ENCODE measurements at regions not wholly inside any gene's neighbourhood (a gene's known extent, or its start where the extent isn't known, plus 50 kb on each side); places are given as distances from the start of the nearest gene placed in this dataset.

DNA sequence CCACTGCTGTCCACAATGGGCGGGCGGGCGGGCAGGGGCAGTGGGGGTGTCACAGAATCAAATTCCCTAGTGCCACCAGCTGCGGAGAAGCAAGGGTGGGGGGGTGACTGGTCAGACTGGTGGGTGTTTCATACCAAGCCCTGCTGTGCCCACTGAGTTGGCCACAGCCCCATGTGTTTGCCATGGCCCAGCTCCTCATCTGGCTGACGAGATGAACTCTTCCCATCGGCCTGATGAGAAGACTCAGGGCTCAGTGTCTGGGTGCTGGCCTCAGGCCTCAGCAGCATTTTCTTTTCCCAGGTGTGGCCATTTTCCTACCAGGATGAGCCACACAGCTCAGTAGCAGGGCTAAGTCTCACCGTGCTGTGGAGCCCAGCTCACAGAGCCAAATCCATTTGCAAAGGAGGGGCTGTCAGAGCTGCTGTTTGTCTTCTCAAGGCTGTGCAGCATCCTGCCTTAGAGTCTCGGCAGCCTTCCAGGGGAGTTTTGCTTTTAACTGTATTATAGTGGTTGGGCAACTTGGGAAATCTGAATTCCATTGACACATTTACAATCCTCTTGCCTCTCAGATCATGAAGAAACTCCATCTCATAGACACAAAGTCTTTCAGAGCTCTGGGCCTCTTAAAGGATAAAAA is 176.8 kb downstream of the ABHD5 start:
- no peak for DNase-seq

DNA sequence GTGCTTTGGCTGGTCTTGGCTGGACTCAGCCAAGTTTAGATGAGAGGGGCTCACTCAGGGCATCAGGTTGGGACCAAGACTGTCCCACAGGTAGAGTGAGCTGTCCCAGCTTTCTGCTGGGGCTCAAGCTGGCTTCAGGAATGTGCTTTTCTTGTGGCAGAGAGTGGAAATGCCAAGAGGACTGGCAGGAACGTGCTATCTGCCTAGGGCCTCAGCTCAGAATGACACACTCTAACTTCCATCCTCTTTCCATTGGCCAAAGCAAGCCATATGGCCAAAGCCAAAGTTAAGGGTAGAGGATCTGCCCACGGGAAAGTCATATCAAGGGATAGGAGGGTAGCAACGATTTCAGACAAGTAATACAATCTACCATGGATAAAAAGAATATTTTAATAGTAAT is 178.8 kb downstream of the ABHD5 start:
- no peak for DNase-seq

- DNase-seq, result no peak
These were observed 179.4 kb downstream of the ABHD5 start for GRCh38 chr3:43870120-43870519.

- DNase-seq, result no peak
These were observed 180.3 kb downstream of the ABHD5 start for GRCh38 chr3:43870844-43871626.

GRCh38 chr3:43871627-43872245 is 181.0 kb downstream of the ABHD5 start:
- DNase-seq, result no peak

GRCh38 chr3:43872301-43872700 is 181.6 kb downstream of the ABHD5 start:
- no peak for DNase-seq

DNA sequence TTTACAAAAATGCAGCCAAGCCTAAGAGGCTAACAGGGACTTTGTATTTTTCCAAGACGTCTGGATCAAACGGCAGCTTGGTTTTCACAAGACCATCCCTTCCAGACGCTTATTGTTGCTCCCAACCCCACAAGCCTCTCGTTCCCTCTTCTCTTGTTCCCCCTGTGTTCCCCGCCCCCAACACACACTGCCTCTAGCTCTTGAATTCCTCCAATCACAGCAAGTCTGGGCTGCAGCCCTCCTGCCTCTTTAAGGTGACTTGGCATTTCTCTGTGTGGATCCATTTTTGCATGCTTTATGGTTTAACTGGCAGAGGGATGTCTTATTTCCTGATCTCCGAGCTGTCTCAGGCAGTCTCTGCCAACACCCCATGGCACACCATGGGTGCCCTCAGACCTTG is 182.2 kb downstream of the ABHD5 start:
- DNase-seq, result no peak

- DNase-seq, result no peak
These were observed 183.0 kb downstream of the ABHD5 start for GRCh38 chr3:43873723-43874122.

GRCh38 chr3:43874290-43874689 is 183.6 kb downstream of the ABHD5 start:
- DNase-seq, result no peak

DNA sequence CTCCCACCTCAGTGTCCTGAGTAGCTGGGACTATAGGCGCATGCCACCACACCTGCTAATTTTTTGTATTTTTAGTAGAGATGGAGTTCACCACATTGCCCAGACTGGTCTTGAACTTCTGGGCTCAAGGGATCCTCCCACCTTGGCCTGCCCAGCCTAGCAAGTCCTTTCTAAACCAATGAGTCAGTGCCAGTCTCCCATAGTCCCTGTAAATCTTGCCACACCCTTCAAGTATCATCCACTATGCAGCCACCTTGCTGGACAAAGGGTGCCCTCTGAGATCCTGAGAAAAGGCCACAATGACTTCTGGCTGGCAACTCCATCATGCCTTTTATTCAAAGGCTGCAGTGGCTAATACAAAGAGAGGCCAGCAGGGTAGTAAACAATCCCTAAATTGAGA is 184.0 kb downstream of the ABHD5 start:
- no peak for DNase-seq

- no peak for DNase-seq
These were observed 185.9 kb downstream of the ABHD5 start for GRCh38 chr3:43876648-43877047.

DNA sequence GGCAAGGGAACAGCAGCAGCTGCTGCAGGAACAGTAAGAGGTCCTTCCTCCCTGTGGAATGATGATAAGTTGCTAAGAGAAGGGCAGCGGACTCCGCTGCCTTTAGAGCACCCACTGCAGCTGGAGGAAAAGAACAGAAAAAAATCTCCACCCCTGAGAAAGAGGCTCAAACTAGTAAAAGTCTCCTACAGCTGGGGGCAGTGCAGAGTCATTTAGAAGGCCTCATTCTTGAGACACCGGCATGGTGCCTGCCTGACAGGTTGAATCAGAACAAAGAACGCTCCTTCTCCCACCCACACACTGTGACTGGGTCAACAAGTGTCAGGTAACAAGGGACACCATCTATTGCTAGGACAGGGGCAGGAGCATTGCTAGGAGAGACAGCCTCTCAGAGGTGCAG is 188.4 kb downstream of the ABHD5 start:
- no peak for DNase-seq

DNA sequence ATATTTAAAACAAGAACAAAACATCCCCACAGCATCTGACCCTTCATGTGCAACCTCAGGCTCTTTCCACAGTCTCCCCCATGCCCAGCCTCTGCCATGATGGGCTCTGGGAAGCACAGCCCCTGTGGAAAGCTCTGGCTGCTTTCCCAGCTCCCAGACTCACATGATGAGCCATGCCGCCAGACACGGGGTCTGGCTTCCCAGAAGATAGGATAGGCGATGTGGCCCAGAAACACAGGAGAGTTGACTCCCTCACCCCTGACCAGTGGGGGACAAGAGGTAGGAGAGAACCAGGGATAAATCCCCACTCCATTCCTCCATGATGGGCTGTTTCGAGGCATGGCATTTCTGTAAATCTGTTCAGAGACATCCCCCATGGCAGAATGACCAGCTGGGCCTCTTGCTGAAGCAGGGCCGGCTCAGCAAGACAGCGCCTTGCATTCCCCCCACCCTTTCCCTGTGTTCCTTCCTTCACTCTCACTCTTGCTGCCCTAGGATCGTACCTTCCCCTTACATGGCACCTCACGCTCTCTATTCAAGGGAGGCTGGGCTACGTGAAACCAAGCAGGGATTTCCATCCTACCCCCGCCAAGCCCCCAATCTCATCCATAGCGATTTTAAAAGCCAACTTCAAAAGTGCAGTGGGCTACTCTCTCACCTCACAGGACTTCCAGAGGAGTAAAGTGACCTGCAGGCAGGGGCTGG is 192.4 kb downstream of the ABHD5 start:
- DNase-seq, result no peak

DNA sequence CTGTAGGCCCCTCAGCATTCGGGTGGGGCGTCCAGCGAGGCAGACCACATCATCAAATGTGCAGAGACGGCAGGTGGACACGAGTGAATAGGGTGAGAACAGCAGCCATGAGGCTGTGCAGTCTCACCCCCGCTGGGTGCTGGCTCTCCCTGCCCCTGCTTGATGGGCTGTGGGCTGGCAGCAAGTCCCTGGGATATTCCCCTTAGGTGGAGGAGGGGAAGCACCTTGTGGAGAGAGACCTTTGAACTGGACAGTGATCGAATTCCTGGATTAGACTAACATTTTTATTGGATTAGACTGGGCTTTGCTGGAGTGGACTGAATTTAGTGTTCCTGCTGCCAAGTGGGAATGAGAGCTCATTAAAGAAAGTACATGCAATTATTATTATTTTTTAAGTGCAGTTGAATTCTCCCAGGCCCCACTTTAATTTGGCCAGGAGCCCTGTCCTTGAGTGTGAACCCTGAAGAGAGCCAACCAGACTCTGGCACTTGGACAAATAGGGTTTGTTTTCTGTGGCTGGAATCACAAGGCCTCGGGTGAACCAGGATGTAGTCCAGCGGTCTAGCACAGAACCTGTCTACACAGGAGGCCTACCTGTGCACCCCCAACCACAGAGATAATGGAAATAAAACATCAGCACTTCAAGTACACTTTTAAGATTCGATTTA is 193.1 kb downstream of the ABHD5 start:
- no peak for DNase-seq

DNA sequence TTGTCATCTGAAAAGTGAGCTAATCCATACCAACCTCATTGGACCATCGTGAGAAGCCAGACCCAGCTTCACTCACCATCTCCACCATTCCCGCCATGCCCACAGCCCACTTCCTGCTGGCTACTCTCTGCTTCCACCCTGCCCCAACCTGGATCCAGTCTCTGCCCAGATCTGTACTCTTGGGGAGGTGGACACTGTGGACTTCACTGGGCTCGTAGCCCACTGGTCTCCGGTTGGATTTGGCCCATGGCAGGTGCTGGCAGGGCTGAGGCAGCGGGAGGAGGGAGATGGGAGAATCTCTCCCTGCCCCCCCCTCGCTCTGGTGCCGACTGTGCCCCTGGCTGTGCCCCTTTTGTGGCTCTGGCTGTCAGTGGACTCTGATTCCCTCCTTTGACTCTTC is 193.8 kb downstream of the ABHD5 start:
- DNase-seq, result no peak

DNA sequence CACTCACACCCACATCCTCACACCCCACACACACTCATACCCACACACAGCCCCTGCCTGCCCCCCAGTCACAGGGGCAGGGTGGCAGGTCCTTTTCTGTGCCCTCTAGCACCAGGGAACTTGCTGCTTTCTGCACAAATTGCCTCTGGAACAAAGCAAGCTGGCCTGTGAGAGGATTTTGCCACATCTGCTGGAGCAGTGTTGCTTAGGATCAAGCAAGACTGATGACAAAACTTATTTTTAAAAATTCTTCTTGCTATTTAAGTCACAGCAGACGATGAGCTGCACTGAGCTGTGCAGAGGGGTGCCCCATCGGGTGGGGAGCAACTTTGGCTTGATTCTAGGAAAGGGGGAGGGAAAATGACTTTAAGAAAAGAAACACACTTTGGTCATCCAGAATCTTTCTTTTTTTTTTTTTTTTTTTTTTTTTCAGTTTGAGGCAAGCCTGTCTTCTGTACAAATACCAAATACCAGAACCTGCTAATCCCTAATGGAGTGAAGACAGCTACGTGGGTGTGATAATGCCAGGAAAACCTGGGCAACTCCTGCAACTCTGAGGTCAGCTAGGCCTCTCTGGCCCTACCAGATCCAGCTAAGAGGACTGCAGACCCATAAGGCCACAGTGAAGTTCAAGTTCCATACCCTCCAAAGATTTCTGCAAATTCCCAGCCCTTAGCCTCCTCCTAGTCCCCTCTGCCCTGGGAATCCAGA is 195.3 kb downstream of the ABHD5 start:
- no peak for DNase-seq

- DNase-seq, result no peak
These were observed 201.3 kb downstream of the ABHD5 start for GRCh38 chr3:43892061-43892460.

DNA sequence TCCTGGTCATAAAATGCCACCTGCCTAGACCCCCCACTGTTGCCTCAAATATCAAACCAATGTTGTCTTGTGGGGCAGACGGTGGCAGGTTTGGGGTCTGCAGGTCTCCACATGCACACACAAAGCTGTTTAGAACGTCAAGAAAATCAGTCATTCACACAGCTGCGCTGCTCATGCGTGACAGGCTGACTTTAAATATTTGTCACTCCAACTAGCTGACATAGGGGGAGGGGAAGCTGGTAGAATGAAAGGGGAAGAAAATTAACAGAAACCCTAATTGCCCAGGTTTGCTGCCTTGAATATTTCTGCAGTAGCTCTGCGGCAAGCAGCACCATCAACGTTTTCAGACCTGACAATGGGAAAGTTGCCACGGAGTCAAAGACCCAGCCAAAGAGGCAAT is 201.8 kb downstream of the ABHD5 start:
- no peak for DNase-seq

- no peak for DNase-seq
These were observed 203.0 kb downstream of the ABHD5 start for GRCh38 chr3:43893727-43894126.

- no peak for DNase-seq
These were observed 203.7 kb downstream of the ABHD5 start for GRCh38 chr3:43894176-43895049.

GRCh38 chr3:43895573-43895972 is 204.8 kb downstream of the ABHD5 start:
- no peak for DNase-seq
